DLD1 (cell line): ENCODE measurements at regions not wholly inside any gene's neighbourhood (a gene's known extent, or its start where the extent isn't known, plus 50 kb on each side); places are given as distances from the start of the nearest gene placed in this dataset.

Experiments
- in situ Hi-C: cut with HindIII; loops from 2 replicates; pipeline ENCODE4 v1.10.0; 2017; ENCODE audit warnings: low sequenced_read_pairs

DNA sequence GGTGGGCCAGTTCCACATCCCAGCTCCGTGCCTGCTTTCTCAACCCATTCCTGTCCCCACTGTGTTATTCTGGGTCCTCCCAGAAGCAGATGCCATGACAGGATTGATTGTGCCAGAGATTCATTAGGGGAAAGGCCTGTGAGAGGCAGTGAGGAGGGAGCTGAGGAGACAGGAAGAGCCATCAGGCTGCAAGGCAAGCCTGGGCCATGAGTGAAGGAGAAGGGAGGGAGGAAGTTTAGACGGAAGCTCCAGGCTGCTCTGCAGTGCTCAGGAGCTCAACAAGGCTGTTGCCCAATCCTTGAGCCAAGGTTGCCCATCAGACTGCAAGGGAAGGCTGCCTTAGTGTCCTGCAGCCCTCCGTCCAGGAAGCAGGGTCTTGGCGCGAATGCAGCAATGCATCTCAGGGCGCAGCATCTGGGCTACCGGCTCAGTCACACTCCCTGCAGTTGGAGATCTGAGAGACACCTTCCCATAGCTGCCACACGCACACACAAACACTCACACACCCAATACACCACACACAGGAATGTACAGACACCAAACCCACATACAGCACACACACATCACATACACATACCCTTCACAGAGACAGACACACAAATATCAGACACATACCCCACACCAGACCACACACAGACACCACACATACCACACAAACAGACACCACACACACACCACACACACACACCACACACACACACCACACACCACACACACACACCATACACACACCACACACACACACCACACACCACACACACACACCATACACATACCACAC is 139.5 kb upstream of the NDUFV2 start:
- in situ Hi-C loops = no loop called here

DNA sequence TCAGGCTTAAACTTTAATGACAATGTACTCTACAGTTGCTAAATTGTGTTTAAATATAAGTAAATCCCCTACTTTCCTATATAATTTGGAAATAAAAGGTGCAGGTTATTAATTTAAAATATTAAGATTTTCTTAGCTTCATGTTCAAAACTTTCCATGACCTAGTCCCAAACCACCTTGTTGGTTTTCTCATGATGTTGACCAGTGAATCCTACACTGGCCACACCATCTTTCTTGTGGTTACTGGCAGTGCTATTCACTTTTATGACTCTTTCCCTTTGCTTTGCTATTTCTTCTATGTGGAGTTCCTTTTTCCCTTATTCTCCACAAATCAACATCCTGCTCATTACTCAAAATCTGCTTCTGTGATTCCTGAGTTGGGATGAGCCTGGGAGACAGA is 138.6 kb upstream of the NDUFV2 start:
- in situ Hi-C loops = no loop called here

DNA sequence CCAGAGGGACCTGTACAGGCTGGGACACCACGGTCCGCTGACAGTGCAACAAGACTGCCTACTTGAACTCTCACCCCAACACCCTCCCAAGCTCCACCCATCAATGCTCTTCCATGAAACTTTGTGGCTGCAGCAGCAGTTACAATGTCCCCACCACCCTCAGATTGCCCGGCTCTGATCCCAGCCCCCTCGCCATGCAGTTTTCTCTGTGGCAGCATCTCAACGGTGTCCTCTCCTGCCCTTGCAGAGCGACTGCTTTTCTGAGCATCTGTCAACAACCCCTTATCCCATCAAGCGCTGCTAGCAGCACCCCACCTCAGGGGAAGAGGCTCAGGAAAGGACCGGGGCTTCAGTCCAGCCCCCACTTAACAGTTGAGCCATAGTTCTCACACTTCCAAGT is 137.1 kb upstream of the NDUFV2 start:
- in situ Hi-C loops = no loop called here

DNA sequence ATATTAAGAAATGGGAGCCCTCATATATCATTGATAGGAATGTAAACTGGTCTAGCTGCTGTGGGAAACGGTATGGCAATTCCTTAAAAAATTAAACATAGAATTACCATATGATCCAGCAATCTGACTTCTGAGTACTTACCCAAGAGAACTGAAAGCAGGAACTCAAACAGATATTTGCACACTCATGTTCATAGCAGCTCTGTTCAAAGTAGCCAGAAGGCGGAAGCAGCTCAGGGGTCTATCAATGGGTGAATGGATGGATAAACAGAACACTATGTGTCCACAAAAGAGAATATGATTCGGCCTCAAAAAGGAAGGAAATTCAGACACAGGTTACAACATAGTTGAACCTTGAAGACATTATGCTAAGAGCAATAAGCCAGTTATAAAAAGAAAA is 135.7 kb upstream of the NDUFV2 start:
- in situ Hi-C loops = no loop called here

DNA sequence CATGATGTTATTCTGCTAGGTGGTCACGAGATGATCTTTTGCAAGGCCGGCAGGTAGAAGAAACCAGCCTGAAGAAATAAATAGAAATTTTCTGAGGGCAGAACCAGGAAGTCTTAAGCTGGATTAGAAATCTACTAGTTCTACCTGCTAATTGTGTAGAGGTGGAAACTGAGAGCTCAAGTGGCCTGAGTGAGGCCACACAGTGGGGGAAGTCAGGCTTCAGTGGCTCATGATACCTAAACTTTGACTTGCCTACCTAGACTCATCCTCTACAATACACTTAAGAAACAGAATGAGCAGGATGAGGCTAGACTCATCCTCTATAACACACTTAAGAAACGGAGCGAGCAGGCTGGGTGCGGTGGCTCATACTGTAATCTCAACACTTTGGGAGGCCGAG is 134.9 kb upstream of the NDUFV2 start:
- in situ Hi-C loops = no loop called here

DNA sequence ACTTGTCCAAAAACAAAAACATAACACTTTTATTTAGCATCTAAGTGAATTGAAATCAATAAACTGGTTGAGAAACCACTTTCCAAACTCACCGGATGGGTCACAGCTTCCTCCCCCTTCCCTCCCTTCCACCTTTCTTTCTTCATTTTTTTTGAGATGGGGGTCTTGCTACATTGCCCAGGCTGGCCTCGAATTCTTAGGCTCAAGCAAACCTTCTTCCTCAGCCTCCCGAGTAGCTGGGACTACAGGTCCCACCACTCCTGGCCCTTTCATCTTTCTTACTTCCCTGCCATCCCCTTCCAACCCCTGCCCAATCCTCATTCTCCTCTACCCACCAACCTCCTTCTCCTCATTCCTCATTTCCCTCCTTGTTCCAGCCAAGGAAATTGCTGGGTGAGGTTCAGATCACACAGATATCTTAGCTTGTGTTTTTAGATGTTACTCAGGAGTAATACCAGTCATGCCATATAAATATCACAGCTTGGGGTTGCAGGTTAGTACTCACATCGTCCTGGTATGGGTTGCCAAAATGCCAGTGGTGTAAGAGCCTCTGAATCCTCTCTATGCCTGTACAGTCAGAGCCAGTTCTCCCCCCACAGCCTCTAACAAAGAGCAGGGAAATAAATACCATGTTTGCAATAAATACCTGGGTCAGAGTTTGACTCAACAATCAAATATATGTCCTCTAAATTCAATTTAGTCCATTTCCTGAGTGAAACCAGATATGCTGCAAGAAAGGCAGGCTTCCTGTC is 132.7 kb upstream of the NDUFV2 start:
- in situ Hi-C loops = no loop called here

DNA sequence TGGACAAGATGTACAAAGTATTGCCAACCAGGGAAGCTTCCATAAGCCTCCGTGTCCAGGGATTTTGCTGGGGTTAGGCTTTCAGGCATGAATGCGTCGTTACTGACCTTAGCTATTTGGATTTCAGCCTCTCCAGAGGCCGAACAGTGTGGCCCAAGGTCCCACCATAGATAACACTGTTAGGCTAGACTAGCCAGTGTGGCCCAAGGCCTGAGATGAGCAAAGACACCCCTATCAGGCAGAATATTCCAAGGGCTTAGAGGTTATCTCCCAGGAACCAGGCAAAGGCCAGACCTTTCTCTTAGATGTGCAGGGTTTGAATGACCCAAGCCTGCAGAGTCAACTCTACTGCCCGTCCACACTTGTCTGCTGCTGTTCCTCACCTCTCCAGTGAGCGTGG is 131.7 kb upstream of the NDUFV2 start:
- in situ Hi-C loops = no loop called here

DNA sequence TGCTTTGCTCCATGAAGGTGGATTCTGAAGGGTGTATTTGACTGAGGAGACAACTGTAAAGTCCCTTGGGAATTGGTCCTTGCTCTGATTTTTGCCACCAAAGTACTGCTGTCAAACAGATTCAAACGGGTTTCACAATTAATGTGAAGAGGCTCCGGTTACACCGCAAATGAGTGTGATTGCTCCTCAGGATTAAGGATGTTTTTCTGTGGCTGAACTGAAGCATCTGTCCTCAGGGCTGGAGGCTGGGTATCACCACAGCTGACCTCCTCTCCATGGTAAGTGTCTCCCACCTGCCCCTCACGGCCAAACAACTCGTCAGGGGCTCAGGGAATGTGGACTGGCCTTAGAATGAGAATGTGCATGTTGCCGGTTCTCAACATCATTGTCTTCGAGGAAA is 130.4 kb upstream of the NDUFV2 start:
- in situ Hi-C loops = no loop called here

DNA sequence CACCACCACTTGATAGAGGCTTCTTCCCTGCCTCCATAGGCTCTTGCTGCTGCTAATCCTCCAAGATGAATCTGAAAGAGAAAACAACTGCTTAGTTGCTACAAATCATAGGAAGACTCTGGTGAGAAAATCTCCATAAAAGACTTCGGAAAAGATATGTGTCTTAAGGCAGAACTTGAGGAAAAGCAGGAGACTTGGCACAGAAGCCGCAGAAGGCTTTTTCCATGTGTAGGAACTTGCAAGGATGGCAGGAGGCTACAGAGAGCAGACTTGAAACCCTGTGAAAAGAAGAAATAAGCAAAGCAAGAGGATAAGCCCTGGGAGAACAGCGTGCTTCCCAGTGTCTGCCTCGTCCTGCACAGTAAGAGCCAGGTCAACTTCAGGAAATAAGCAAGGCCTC is 128.2 kb upstream of the NDUFV2 start:
- in situ Hi-C loops = no loop called here

DNA sequence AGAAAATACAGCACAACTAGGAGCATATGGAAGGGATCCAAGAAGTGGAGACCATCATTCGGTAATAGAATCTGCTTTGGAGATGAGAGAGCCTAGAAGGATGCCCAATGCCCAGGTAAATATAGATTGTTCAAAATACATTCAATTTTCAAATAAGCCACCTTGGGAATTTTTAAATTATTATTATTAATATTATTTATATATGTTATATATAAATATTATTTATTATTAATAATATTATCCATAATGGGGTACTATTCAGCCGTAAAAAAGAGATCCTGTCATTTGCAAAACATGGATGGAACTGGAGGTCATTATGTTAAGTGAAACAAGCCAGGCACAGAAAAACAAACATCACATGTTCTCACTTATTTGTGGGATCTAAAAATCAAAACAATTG is 127.8 kb upstream of the NDUFV2 start:
- in situ Hi-C loops = loop anchor here (25.0 kb wide), 2 partner anchors 287 to 487 kb away; no protein-coding TSS in a partner anchor

DNA sequence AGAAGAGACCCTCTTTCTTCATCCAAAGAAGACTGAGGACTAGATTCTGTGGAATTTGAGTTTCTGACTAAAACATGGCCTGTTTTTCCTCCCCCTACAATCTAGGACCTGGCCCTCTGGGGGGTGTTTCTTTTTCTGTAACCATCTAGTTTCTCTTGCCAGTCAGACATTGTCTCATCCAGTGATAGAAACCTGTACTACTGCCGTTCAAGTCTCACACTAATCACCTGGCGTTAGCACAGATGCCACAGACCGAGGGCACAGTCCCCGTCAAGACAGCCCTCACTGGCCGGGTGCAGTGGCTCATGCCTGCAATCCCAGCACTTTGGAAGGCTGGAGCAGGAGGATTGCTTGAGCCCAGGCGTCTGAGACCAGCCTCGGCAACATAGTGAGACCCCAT is 126.9 kb upstream of the NDUFV2 start:
- in situ Hi-C loops = loop anchor here (25.0 kb wide), 2 partner anchors 288 to 488 kb away; no protein-coding TSS in a partner anchor

DNA sequence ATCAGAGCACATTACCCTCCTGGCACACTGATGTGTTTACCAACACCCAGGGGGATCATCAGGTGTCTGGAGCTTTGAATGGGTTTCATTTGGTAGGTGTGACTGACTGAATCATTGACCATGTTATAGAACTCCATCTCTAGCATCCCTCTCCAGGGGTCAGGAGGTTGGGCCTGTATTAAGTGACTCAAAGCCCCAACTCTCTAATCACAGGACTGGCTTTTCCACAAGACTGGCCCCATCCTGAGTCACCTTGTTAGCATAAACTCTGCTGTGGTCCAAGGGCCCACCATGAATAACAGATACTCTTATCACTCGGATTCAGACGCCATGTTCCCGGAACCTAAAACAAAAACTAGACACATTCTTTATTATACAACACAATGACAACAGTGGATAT is 125.9 kb upstream of the NDUFV2 start:
- in situ Hi-C loops = loop anchor here (25.0 kb wide), 2 partner anchors 289 to 489 kb away; no protein-coding TSS in a partner anchor

DNA sequence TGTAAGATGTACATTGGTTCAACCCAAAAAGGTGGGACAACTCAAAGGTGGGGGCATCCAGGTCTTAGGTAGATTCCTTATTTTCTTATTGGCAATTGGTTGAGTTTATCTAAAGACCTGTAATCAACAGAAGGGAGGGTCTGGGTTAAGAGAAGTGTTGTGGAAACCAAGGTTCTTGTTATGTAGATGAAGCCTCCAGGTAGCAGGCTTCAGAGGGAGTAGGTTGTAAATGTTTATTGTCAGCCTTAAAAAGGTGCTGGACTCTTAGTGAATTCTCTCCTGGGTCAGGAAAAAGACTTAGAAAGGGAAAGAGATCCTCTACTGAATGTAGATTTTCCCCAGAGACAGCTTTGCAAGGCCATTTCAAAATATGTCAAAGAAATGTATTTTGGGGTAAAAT is 125.3 kb upstream of the NDUFV2 start:
- in situ Hi-C loops = loop anchor here (25.0 kb wide), 2 partner anchors 290 to 490 kb away; no protein-coding TSS in a partner anchor

DNA sequence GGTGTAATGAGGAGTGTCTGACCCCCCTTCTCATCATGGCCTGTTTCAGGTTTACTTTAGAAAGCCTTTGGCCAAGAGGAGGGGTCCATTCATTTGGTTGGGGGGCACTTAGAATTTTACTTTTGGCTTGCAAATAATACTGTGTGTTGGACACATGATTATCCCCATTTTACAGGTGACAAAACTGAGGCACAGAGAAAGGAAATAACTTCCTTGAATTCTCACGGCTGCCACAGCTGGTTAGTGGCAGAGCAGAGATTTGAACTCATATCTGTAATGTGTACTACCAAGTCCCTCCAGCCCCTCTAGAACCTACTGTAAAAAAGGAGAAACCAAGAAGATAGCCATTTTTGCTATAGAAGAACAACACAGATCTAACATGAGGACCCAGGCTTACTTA is 124.8 kb upstream of the NDUFV2 start:
- in situ Hi-C loops = loop anchor here (25.0 kb wide), 2 partner anchors 290 to 490 kb away; no protein-coding TSS in a partner anchor

DNA sequence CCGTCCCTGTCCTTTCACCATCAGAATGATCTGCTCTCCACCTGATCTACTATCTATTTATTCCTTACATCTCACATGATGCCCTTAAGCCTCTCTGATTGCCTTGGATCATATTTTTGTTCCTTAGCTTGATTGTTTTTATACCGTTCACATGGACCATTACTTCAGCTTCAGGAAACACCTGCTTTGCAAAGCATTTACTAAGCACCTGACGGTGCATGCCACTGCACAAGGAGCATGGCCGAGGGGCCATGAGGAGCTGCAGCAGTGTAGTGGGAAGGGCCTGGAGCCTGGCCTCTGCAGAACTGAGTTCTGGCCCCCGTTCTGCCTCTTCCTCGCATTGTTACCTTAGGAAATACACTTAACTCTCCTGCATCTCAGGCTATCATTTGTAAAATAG is 124.1 kb upstream of the NDUFV2 start:
- in situ Hi-C loops = loop anchor here (25.0 kb wide), 2 partner anchors 291 to 491 kb away; no protein-coding TSS in a partner anchor

DNA sequence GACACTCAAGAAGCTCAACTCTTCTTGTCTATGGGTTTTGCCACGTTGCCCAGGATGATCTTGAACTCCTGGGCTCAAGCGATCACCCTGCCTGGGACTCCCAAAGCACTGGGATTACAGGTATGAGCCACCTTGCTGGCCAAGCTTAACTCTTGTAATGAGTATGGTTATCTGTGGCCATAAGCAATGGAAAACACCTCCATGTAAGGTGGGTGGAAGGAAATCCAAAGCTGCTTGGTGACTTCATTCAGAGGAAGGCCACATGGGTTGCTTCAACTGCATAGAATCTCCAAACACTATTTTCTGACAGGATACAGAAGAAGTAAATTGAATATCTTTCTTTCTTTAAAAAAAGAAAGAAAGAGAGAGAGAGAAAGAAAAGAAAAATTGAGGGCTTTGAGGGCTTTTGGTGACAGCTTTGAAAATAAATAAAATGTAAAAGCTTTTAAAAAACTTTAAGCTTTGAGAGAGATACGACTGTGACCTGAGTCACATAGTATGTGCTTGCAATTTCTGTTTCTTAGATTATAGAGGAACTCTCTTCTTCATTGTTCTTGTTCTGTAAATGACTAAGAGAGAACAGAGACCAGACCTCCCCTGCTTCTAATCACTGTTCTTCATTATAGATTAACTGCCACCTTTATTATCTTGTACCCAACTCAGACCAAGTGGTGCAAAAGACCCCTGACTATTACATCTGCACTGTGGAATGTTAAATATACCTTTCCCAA is 123.1 kb upstream of the NDUFV2 start:
- in situ Hi-C loops = loop anchor here (25.0 kb wide), 2 partner anchors 292 to 492 kb away; no protein-coding TSS in a partner anchor

DNA sequence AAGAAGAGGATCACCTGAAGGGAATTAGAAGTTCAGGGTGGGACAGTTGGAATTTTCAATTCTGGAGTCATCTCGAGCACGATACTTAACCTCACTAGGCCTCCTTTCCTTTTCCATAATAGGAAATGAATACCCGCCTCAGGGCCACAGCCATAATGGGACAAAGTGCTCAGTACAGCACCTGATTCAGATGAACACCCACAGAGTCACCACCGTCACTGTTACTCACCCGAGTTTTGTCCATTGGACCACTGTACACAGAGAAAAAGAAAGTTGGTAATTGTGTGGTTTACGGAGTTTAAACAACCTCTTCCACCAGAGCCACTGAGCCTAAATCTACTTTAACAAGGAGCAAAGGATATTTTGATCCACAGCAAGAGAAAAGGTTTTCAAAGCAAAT is 122.0 kb upstream of the NDUFV2 start:
- in situ Hi-C loops = loop anchor here (25.0 kb wide), 2 partner anchors 293 to 493 kb away; no protein-coding TSS in a partner anchor

DNA sequence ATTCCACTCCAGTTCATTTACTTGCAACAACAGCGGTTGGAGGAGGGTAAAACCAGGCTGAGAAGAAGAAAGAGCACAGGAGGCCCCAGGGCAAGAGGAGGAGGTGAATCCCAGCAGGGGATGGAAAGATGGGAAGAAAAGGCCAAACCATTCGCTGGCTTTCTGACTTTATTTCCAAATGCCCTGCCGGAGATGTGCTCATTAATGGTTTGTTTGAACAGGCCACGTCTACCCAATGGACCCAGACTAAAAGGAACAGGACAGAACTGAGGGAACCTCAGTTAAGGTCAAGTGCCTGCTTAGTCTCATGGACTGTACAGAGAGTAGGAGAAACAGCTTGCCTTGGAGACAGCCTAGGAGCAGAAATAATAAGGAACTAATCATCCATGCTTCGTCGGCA is 121.6 kb upstream of the NDUFV2 start:
- in situ Hi-C loops = loop anchor here (25.0 kb wide), 2 partner anchors 294 to 494 kb away; no protein-coding TSS in a partner anchor

DNA sequence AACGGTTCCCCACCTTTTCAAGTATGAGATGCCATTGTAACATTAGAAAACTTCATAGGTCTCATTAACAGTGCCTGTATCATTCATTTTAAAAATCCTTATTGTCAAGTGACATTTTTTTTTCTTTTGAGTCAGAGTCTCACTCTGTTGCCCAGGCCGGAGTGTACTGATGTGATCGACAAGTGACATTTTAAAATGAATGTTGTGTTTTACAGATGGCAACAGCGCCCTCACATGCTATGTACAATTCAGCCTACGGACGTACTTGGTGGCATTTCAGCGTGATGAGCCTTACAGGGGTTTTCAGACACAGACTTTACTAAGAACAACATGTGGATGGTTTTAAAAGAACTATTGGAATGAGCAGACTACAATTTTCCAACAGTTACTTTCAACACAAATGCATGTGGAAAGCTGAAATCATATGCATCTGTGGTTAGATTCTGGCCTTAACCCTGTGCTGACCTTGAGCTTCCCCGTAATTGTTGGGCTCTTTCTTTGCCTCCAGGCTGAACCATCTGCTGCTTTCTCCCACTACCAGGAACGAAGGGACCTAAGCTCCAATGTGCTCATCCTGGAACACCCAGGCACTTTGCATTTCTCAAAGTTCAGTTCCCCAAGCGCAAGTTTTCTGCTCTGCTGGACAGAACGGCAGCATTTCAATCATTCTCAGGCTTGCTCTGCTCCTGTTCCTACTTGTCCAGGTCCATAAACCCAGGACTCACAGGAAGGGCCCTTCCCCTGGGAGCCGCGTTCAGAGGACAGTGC is 119.9 kb upstream of the NDUFV2 start:
- in situ Hi-C loops = loop anchor here (25.0 kb wide), 2 partner anchors 295 to 495 kb away; no protein-coding TSS in a partner anchor

DNA sequence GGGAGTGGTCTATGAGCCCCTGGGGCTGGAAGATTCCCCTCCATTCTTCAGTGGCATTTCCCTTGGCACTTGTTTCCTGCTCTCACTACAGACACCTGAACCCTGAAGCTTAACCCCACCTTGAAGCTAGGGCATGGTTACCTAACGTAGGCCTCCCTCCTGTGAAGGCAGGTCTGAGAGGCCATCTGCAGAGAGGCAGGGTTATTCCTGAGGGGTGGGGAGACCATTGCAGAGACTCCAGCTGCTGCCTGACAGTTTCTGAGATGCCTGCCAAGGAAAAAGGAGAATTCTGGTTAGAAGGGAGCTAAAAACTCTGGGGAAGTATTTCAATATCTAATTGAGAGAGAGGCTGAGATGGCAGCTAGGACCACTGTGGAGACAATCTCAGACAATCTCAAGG is 119.3 kb upstream of the NDUFV2 start:
- in situ Hi-C loops = loop anchor here (25.0 kb wide), 2 partner anchors 296 to 496 kb away; no protein-coding TSS in a partner anchor
